ENCODE measurements at regions not wholly inside any gene's neighbourhood (a gene's known extent, or its start where the extent isn't known, plus 50 kb on each side); places are given as distances from the start of the nearest gene placed in this dataset.

DNA sequence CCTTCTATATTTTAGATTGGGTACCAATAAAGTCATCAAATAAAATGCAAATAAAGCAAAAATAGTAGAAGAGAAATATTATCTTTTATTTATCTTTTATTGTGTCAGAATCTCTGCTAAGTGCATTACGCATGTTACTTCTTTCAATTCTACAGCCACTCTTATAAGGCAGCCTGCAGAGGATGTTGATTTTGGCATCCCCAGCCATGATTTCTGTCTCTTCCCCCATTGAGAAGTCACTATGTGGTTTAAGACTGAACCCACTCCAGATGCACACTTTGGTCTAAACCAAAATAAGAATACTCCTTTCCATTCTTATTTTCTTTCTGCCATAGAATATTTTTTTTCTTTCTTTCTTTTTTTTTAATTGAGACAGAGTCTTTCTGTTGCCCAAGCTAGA, 56.0 kb upstream of the ACSS3 start:
- Histone ChIP-seq H3K18ac (ENCODE audit: extremely low read depth, low read length) (no peak overlapping the region), H3K4me3 (ENCODE audit: extremely low read depth in 1 of 4, insufficient read depth in 2 of 4, low read depth in 3 of 4, low read length in 4 of 4) (no peak overlapping the region), H4K20me1 (replicated peaks in 1 of 2; ENCODE audit: control insufficient read depth in 1 of 2, insufficient read depth in 2 of 2, low read length in 2 of 2) (no peaks in the 10 kb centered on the region), H2BK20ac (ENCODE audit: low read length) (no peak overlapping the region), H4K91ac (replicated peaks; ENCODE audit: insufficient read length, low read length) (no peak overlapping the region), H2BK120ac (replicated peaks; ENCODE audit: low read depth, low read length) (no peak overlapping the region), H3K36me3 (ENCODE audit: control insufficient read depth in 2 of 4, insufficient read depth in 4 of 4, low read length in 3 of 4) (no peaks in the 10 kb centered on the region), H3K79me2 (ENCODE audit: control insufficient read depth in 1 of 2, insufficient read depth in 2 of 2, low read length in 2 of 2) (no peaks in the 10 kb centered on the region), H4K8ac (ENCODE audit: extremely low read depth, insufficient read depth, low read length) (no peak overlapping the region), H3K27ac (ENCODE audit: low read depth, low read length) (no peak overlapping the region), H2BK12ac (ENCODE audit: low read depth, low read length) (no peak overlapping the region), H3K4me1 (replicated peaks in 1 of 4; ENCODE audit: control insufficient read depth in 3 of 4, insufficient read depth in 4 of 4, low read length in 3 of 4) (no peaks in the 10 kb centered on the region), H2AK5ac (ENCODE audit: low read depth, low read length) (no peak overlapping the region), H2AFZ (ENCODE audit: low read length) (no peak overlapping the region), H3K9ac (replicated peaks in 1 of 4; ENCODE audit: extremely low read depth in 1 of 4, low read depth in 3 of 4, low read length in 3 of 4) (no peak overlapping the region), H3K9me3 (ENCODE audit: insufficient read depth in 2 of 2, low read depth in 1 of 2, low read length in 1 of 2) (no peaks in the 10 kb centered on the region), H3K27me3 (replicated peaks in 1 of 4; ENCODE audit: control insufficient read depth in 3 of 4, extremely low read depth in 1 of 4, insufficient read depth in 3 of 4, low read length in 3 of 4) (no peaks in the 10 kb centered on the region), H3K23ac (ENCODE audit: insufficient read length) (no peak overlapping the region), H3K56ac (replicated peaks; ENCODE audit: insufficient read length, low read depth, low read length) (no peak overlapping the region), H2BK15ac (ENCODE audit: low read length) (no peak overlapping the region), H2BK5ac (ENCODE audit: low read depth, low read length) (no peak overlapping the region), H3K4me2 (ENCODE audit: insufficient read depth in 1 of 2, low read depth in 2 of 2, low read length in 2 of 2) (no peak overlapping the region), H4K5ac (ENCODE audit: insufficient read length, low read depth, low read length) (no peak overlapping the region), H3K14ac (ENCODE audit: insufficient read length) (no peak overlapping the region), H3K23me2 (ENCODE audit: low read depth, low read length) (no peaks in the 10 kb centered on the region), H3K79me1 (ENCODE audit: low read depth, low read length) (no peaks in the 10 kb centered on the region), H3K4ac (replicated peaks; ENCODE audit: insufficient read length, low read depth, low read length) (no peak overlapping the region)
- TF ChIP-seq SIRT6 (IDR thresholded peaks at IDR 0.05; ENCODE audit: low read length) (no peak), NANOG (IDR thresholded peaks at IDR 0.05; ENCODE audit: insufficient read depth, low read depth, low read length, poor library complexity, severe bottlenecking) (no peak), NRF1 (IDR thresholded peaks at IDR 0.05; ENCODE audit: low read depth, low read length) (no peak), HDAC6 (IDR thresholded peaks at IDR 0.05; ENCODE audit: low read depth, low read length) (no peak), RAD21 (IDR thresholded peaks at IDR 0.05 in 1 of 2, conservative IDR thresholded peaks at IDR 0.05 in 1 of 2; ENCODE audit: low read depth in 2 of 2, low read length in 2 of 2) (no peak)
- FAIRE-seq = no peak
- ChIA-PET CTCF (ENCODE audit: partially characterized antibody) (no interaction called here), POLR2A (ENCODE audit: partially characterized antibody) (no interaction called here)
- whole genome bisulfite sequencing, 2 experiments (ENCODE audit: extremely low coverage in 1 of 2, insufficient coverage in 1 of 2, insufficient read length in 1 of 2, insufficient replicate concordance in 2 of 2, low coverage in 1 of 2, low lambda C conversion rate in 2 of 2, missing lambda C conversion rate in 1 of 2) = 96% methylated on average over 1 of the region's 1 CpG; no CpG with 5 or more reads in 1 of the 2 experiments
- no peak for DNase-seq (ENCODE audit: low read depth in 1 of 2, low spot score in 2 of 2)
